Ishikawa (cell line): ENCODE measurements at regions not wholly inside any gene's neighbourhood (a gene's known extent, or its start where the extent isn't known, plus 50 kb on each side); places are given as distances from the start of the nearest gene placed in this dataset.

ENCODE experiments used
- CEBPB ChIP-seq: IDR thresholded peaks from 2 replicates; pipeline ENCODE4 v1.6.1; 2012
- CREB1 ChIP-seq: IDR thresholded peaks from 2 replicates; pipeline ENCODE4 v1.6.1; 2012; ENCODE audit warnings: low read depth
- EGR1 ChIP-seq: IDR thresholded peaks from 2 replicates; pipeline ENCODE4 v1.6.1; 2012
- EP300 ChIP-seq: IDR thresholded peaks from 2 replicates; pipeline ENCODE4 v1.6.1; 2012; ENCODE audit warnings: borderline replicate concordance
- FOXM1 ChIP-seq: IDR thresholded peaks from 2 replicates; pipeline ENCODE4 v1.6.1; 2012; ENCODE audit warnings: low read depth, borderline replicate concordance
- NFIC ChIP-seq: IDR thresholded peaks from 2 replicates; pipeline ENCODE4 v1.6.1; 2012
- RAD21 ChIP-seq: IDR thresholded peaks from 2 replicates; pipeline ENCODE4 v1.6.1; 2012; ENCODE audit warnings: low read depth
- TAF1 ChIP-seq: IDR thresholded peaks from 2 replicates; pipeline ENCODE4 v1.6.1; 2012; ENCODE audit warnings: low read depth, mild to moderate bottlenecking
- TF ChIP-seq, protein P1 (sequence below): IDR thresholded peaks from 2 replicates; pipeline ENCODE4 v1.6.1; 2012; ENCODE audit warnings: low read depth, mild to moderate bottlenecking
- TF ChIP-seq, protein P2 (sequence below): IDR thresholded peaks from 2 replicates; pipeline ENCODE4 v1.6.1; 2012

DNA sequence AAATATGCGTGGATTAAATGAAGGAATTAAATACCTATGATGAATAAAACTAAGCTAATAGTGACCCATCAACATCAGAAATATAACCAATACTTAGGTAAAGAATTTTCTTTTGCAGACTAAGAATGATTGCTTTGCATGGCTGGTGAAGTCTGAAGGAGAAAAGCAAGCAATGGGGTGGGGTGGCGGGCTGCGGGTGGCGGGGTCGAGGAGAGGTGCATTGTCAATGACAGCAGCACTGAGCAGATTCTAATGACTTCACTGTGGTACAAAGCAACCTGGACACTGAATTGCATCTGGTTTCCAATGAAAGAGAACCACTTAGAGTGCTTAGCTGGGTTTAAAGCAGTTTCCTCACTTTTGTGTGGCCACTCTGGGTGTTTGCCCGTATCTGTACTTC is 171.5 kb upstream of the IL12A start:
- TF ChIP-seq CEBPB = no peak
- no peak for TF ChIP-seq FOXM1
- TF ChIP-seq, protein P1, sequence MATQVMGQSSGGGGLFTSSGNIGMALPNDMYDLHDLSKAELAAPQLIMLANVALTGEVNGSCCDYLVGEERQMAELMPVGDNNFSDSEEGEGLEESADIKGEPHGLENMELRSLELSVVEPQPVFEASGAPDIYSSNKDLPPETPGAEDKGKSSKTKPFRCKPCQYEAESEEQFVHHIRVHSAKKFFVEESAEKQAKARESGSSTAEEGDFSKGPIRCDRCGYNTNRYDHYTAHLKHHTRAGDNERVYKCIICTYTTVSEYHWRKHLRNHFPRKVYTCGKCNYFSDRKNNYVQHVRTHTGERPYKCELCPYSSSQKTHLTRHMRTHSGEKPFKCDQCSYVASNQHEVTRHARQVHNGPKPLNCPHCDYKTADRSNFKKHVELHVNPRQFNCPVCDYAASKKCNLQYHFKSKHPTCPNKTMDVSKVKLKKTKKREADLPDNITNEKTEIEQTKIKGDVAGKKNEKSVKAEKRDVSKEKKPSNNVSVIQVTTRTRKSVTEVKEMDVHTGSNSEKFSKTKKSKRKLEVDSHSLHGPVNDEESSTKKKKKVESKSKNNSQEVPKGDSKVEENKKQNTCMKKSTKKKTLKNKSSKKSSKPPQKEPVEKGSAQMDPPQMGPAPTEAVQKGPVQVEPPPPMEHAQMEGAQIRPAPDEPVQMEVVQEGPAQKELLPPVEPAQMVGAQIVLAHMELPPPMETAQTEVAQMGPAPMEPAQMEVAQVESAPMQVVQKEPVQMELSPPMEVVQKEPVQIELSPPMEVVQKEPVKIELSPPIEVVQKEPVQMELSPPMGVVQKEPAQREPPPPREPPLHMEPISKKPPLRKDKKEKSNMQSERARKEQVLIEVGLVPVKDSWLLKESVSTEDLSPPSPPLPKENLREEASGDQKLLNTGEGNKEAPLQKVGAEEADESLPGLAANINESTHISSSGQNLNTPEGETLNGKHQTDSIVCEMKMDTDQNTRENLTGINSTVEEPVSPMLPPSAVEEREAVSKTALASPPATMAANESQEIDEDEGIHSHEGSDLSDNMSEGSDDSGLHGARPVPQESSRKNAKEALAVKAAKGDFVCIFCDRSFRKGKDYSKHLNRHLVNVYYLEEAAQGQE = no peak
- TF ChIP-seq, protein P2, sequence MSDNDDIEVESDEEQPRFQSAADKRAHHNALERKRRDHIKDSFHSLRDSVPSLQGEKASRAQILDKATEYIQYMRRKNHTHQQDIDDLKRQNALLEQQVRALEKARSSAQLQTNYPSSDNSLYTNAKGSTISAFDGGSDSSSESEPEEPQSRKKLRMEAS = no peak
- no peak for TF ChIP-seq EP300
- no peak for TF ChIP-seq NFIC
- TF ChIP-seq TAF1 = no peak
- no peak for TF ChIP-seq RAD21
- TF ChIP-seq EGR1 = no peak
- no peak for TF ChIP-seq CREB1
